ENCODE measurements at regions not wholly inside any gene's neighbourhood (a gene's known extent, or its start where the extent isn't known, plus 50 kb on each side); places are given as distances from the start of the nearest gene placed in this dataset.

DNA sequence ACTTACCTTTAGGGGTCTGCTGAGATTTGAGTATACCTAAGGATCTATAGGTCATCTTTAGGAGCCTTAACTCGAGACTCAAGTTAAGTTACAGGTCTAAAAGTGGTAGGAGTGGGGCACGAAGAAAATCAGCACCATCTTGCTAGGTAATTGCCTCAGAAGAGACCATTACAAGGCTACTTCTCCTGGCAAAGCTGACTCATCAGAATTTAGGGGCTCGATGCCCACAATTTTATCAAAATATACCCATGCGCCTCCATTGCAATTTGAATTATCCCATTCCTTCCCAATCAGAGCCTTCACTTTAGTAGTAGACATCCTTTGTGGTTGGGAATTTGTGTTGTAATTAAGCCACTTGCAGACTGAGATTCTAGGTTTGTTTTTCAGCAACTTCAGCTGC is 1994.3 kb downstream of the MRPL39 start:
- no peak for TF ChIP-seq EZH2phosphoT487 (IDR thresholded peaks at IDR 0.05; ENCODE audit: low read length)
- Histone ChIP-seq H3K4me3 (ENCODE audit: low read length) (no peak overlapping the region), H3K36me3 (replicated peaks; ENCODE audit: insufficient read depth, low read length) (no peaks in the 10 kb centered on the region), H3K4me2 (ENCODE audit: low read depth, low read length) (no peak overlapping the region), H3K4me1 (ENCODE audit: low read length) (no peaks in the 10 kb centered on the region), H3F3A (ENCODE audit: insufficient read depth, low read length) (no peaks in the 10 kb centered on the region), H3K27me3 (replicated peaks; ENCODE audit: insufficient read depth, low read length) (no peaks in the 10 kb centered on the region), H4K20me1 (ENCODE audit: insufficient read depth, low read length) (no peaks in the 10 kb centered on the region), H2AFZ (ENCODE audit: low read length) (no peak overlapping the region), H3K9me3 (replicated peaks; ENCODE audit: insufficient read depth, low read length) (no peaks in the 10 kb centered on the region), H3K9me2 (replicated peaks; ENCODE audit: insufficient read depth, low read length) (no peaks in the 10 kb centered on the region), H3K9ac (ENCODE audit: low read length) (no peak overlapping the region), H3K79me2 (ENCODE audit: low read length) (no peaks in the 10 kb centered on the region), H3K27ac (ENCODE audit: low read length) (no peak overlapping the region)
- no peak for DNase-seq

GRCh38 chr21:23612210-23612609 is 1995.1 kb downstream of the MRPL39 start:
- no peak overlapping the region for H3K9ac ChIP-seq (ENCODE audit: low read length)
- no peaks in the 10 kb centered on the region for H3K4me1 ChIP-seq (ENCODE audit: low read length)
- no peaks in the 10 kb centered on the region for H3K9me2 ChIP-seq (replicated peaks; ENCODE audit: insufficient read depth, low read length)
- H3K4me3 ChIP-seq (ENCODE audit: low read length), result no peak overlapping the region
- H3K36me3 ChIP-seq (replicated peaks; ENCODE audit: insufficient read depth, low read length), result no peaks in the 10 kb centered on the region
- no peaks in the 10 kb centered on the region for H3F3A ChIP-seq (ENCODE audit: insufficient read depth, low read length)
- H3K27ac ChIP-seq (ENCODE audit: low read length), result no peak overlapping the region
- H3K4me2 ChIP-seq (ENCODE audit: low read depth, low read length), result no peak overlapping the region
- H2AFZ ChIP-seq (ENCODE audit: low read length), result no peak overlapping the region
- H3K27me3 ChIP-seq (replicated peaks; ENCODE audit: insufficient read depth, low read length), result no peaks in the 10 kb centered on the region
- no peaks in the 10 kb centered on the region for H3K9me3 ChIP-seq (replicated peaks; ENCODE audit: insufficient read depth, low read length)
- no peaks in the 10 kb centered on the region for H3K79me2 ChIP-seq (ENCODE audit: low read length)
- DNase-seq, result no peak
- no peak for TF ChIP-seq EZH2 (optimal IDR thresholded peaks at IDR 0.05; ENCODE audit: low read depth, low read length)
- no peak for TF ChIP-seq CTCF (IDR thresholded peaks at IDR 0.05; ENCODE audit: low read length)
- H4K20me1 ChIP-seq (ENCODE audit: insufficient read depth, low read length), result no peaks in the 10 kb centered on the region

- Histone ChIP-seq H3K9me3 (replicated peaks; ENCODE audit: insufficient read depth, low read length) (no peaks in the 10 kb centered on the region), H3K36me3 (replicated peaks; ENCODE audit: insufficient read depth, low read length) (no peaks in the 10 kb centered on the region), H3K27ac (ENCODE audit: low read length) (no peak overlapping the region), H3K4me2 (ENCODE audit: low read depth, low read length) (no peak overlapping the region), H2AFZ (ENCODE audit: low read length) (no peak overlapping the region), H3K9ac (ENCODE audit: low read length) (no peak overlapping the region), H3K4me3 (ENCODE audit: low read length) (no peak overlapping the region), H3K27me3 (replicated peaks; ENCODE audit: insufficient read depth, low read length) (no peaks in the 10 kb centered on the region), H3K79me2 (ENCODE audit: low read length) (no peaks in the 10 kb centered on the region), H3F3A (ENCODE audit: insufficient read depth, low read length) (no peaks in the 10 kb centered on the region), H4K20me1 (ENCODE audit: insufficient read depth, low read length) (no peaks in the 10 kb centered on the region), H3K9me2 (replicated peaks; ENCODE audit: insufficient read depth, low read length) (no peaks in the 10 kb centered on the region), H3K4me1 (ENCODE audit: low read length) (no peaks in the 10 kb centered on the region)
- no peak for DNase-seq
- no peak for TF ChIP-seq EZH2phosphoT487 (IDR thresholded peaks at IDR 0.05; ENCODE audit: low read length)
Measured at GRCh38 chr21:23607782-23608431, 1999.4 kb downstream of the MRPL39 start.

- Histone ChIP-seq H3K9ac (ENCODE audit: low read length) (no peak overlapping the region), H4K20me1 (ENCODE audit: insufficient read depth, low read length) (no peaks in the 10 kb centered on the region), H3K4me3 (ENCODE audit: low read length) (no peak overlapping the region), H3K36me3 (replicated peaks; ENCODE audit: insufficient read depth, low read length) (no peaks in the 10 kb centered on the region), H3K27me3 (replicated peaks; ENCODE audit: insufficient read depth, low read length) (no peaks in the 10 kb centered on the region), H3K79me2 (ENCODE audit: low read length) (no peaks in the 10 kb centered on the region), H3K9me2 (replicated peaks; ENCODE audit: insufficient read depth, low read length) (no peaks in the 10 kb centered on the region), H3K4me1 (ENCODE audit: low read length) (no peaks in the 10 kb centered on the region), H3K9me3 (replicated peaks; ENCODE audit: insufficient read depth, low read length) (no peaks in the 10 kb centered on the region), H2AFZ (ENCODE audit: low read length) (no peak overlapping the region), H3F3A (ENCODE audit: insufficient read depth, low read length) (no peaks in the 10 kb centered on the region), H3K27ac (ENCODE audit: low read length) (no peak overlapping the region), H3K4me2 (ENCODE audit: low read depth, low read length) (no peak overlapping the region)
- TF ChIP-seq EZH2phosphoT487 (IDR thresholded peaks at IDR 0.05; ENCODE audit: low read length) (no peak), EZH2 (optimal IDR thresholded peaks at IDR 0.05; ENCODE audit: low read depth, low read length) (no peak), CTCF (IDR thresholded peaks at IDR 0.05; ENCODE audit: low read length) (no peak)
- DNase-seq, result no peak
Measured at GRCh38 chr21:23601549-23601948, 2005.7 kb downstream of the MRPL39 start.
